WTC11 (cell line): ENCODE measurements at regions not wholly inside any gene's neighbourhood (a gene's known extent, or its start where the extent isn't known, plus 50 kb on each side); places are given as distances from the start of the nearest gene placed in this dataset.

Source experiments
- ELF4 ChIP-seq: sonication (generic); formaldehyde crosslinking; IDR thresholded peaks from 2 replicates; pipeline ENCODE4 v1.8.1; 2022; ENCODE audit warnings: low read depth, mild to moderate bottlenecking, moderate library complexity, missing genetic modification reagents
- KAT7 ChIP-seq: sonication (generic); formaldehyde crosslinking; IDR thresholded peaks from 2 replicates; pipeline ENCODE4 v1.8.1; 2023; ENCODE audit warnings: missing genetic modification reagents, mild to moderate bottlenecking, borderline replicate concordance
- MXD4 ChIP-seq: fragments of 250-450 bp; sonication (Bioruptor Pico); IDR thresholded peaks from 2 replicates; pipeline ENCODE4 v1.8.0; 2021; ENCODE audit warnings: mild to moderate bottlenecking, moderate library complexity, borderline replicate concordance
- SP1 ChIP-seq: sonication (generic); formaldehyde crosslinking; conservative IDR thresholded peaks from 2 replicates; pipeline ENCODE4 v1.8.1; 2022; ENCODE audit warnings: missing genetic modification reagents
- ZNF138 ChIP-seq: sonication (generic); formaldehyde crosslinking; conservative IDR thresholded peaks from 2 replicates; pipeline ENCODE4 v1.8.1; 2022; ENCODE audit warnings: mild to moderate bottlenecking, moderate library complexity, missing genetic modification reagents
- TF ChIP-seq, protein P1 (sequence below): fragments of 200-600 bp; IDR thresholded peaks from 2 replicates; pipeline ENCODE4 v1.8.0; 2022; ENCODE audit warnings: antibody characterized with exemption

DNA sequence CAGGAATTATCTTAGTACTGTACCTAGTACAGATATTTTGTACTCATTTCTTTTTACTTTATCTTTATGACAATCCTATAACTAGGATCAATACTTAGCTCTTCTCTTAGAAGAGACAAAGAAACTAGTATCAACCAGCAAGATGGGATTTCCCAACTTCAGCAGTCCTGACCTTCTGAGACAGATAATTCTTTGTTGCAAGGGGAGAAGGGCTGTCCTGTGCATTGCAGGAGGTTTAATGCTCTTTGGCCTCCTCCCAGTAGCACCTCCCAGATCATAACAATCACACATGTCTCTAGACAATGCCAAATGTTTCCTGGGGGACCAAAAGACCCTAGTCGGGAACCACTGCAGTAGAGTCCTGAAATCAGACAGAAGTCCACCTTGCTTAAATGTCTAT lies 424.3 kb upstream of the DMAC1 start:
- TF ChIP-seq MXD4, result no peak
- no peak for TF ChIP-seq ZNF138 (CRISPR knock-in tag)
- no peak for TF ChIP-seq ELF4 (CRISPR knock-in tag)
- TF ChIP-seq SP1 (CRISPR knock-in tag), result no peak
- no peak for TF ChIP-seq KAT7 (CRISPR knock-in tag)
- TF ChIP-seq, protein P1, sequence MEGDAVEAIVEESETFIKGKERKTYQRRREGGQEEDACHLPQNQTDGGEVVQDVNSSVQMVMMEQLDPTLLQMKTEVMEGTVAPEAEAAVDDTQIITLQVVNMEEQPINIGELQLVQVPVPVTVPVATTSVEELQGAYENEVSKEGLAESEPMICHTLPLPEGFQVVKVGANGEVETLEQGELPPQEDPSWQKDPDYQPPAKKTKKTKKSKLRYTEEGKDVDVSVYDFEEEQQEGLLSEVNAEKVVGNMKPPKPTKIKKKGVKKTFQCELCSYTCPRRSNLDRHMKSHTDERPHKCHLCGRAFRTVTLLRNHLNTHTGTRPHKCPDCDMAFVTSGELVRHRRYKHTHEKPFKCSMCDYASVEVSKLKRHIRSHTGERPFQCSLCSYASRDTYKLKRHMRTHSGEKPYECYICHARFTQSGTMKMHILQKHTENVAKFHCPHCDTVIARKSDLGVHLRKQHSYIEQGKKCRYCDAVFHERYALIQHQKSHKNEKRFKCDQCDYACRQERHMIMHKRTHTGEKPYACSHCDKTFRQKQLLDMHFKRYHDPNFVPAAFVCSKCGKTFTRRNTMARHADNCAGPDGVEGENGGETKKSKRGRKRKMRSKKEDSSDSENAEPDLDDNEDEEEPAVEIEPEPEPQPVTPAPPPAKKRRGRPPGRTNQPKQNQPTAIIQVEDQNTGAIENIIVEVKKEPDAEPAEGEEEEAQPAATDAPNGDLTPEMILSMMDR, result no peak
